Lower leg skin (tissue), 4 donors: ENCODE measurements at regions not wholly inside any gene's neighbourhood (a gene's known extent, or its start where the extent isn't known, plus 50 kb on each side); places are given as distances from the start of the nearest gene placed in this dataset.

Experiments
- DNase-seq, 2 donors: peaks; one replicate each; pipeline ENCODE4 v3.0.0-alpha.2; 2019; ENCODE audit warnings: low spot score in 2 of 2
- H3K4me3 ChIP-seq: fragments of 200-600 bp; sonication (generic); 2 replicates; pipeline ENCODE4 v1.5.1; 2017; ENCODE audit warnings: mild to moderate bottlenecking, low read depth; ENCODE audit not compliant: poor library complexity, severe bottlenecking
- CTCF ChIP-seq, 3 donors: fragments of 450-650 bp; IDR thresholded peaks; one replicate each; pipeline ENCODE4 v1.5.1; 2016; ENCODE audit warnings: antibody characterized with exemption in 3 of 3, mild to moderate bottlenecking in 3 of 3, moderate library complexity in 2 of 3
- POLR2A ChIP-seq, 2 donors: fragments of 450-650 bp; IDR thresholded peaks; one replicate each; pipeline ENCODE4 v1.6.1; 2016 to 2017; ENCODE audit warnings: antibody characterized with exemption in 2 of 2, mild to moderate bottlenecking in 1 of 2, moderate library complexity in 1 of 2
- WGBS, 2 donors: methylation state at CpG; one replicate each; pipeline ENCODE4 v1.1.5; 2018; 5-methylcytosine and 5-hydroxymethylcytosine counted together
- intact Hi-C: fragments of 100-400 bp; cut with DNase I; formaldehyde crosslinking; loops from one replicate; pipeline ENCODE4 v1.15.0; 2023; ENCODE audit warnings: low total_unique reads

DNA sequence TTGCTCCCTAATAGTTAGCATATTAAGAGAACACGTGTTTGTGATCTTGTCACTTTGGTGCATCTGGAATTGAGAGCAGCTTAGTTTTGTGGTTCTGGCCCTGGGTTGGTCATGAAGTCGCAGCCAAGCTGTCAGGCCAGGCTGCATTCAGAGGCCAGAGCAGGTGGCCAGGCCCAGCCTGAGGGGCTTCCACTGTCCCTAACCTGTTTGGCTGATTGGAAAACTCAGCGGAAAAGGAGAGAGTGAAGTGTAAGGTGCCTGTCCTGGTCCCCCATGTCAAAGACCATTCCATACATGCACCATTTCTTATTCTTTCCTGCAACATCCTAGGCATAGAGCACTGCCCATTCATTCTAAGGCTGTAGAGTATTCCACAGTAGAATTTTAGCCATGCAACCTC is 111.5 kb upstream of the IGLL5 start:
- 57 to 64% methylated on average over 3 of the region's 3 CpGs for WGBS, 2 donors

DNA sequence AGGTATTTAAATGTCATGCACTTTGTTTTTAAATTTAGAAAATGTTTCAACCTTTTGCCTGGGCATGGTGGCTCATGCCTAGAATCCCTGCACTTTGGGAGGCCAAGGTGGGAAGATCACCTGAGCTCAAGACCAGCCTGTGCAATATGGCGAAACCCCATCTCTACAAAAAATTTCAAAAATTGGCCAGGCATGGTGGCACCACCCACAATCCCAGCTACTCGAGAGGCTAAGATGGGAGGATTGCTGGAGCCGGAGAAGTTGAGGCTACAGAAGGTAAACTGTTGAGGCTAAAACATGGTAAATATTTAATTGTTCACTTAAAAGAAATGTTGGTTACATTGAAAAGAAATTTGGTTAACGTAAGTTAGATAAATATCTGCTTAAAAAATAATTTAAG is 108.4 kb upstream of the IGLL5 start:
- H3K4me3 ChIP-seq: no peak overlapping the region
- DNase-seq: peak in 1 of 2 donors; percentile 49
- no peak for TF ChIP-seq CTCF (IDR thresholded peaks at IDR 0.05)
- no peak for TF ChIP-seq POLR2A (IDR thresholded peaks at IDR 0.05)
- intact Hi-C loops: no loop called here
- WGBS, 2 donors: 93 to 94% methylated on average over 4 of the region's 4 CpGs

More for the DNA sequence above, 111.5 kb upstream of the IGLL5 start:
- no peak for DNase-seq
- intact Hi-C loops: no loop called here
- no peak for TF ChIP-seq POLR2A (IDR thresholded peaks at IDR 0.05)
- no peak for TF ChIP-seq CTCF (IDR thresholded peaks at IDR 0.05)
- no peak overlapping the region for H3K4me3 ChIP-seq

DNA sequence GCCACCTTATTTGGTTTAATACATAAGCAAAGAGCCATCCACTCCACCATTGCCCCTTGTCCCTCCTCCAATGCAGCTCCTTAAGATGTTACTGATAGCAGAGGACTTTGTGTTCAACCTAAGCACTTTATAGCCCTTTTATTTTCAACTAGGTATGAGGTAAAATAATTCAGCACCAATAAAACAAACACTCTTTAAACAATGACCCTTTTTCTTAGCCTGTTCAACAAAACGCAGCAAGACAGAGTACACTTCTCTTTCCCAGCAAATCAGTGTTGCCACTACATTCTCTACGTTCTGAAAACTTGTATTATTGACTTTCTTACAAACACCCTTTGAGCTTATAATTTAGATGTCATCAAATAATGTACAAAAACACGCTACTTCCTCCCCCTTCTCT is 104.0 kb upstream of the IGLL5 start:
- intact Hi-C loops: no loop called here
- WGBS, 2 donors: 42 to 48% methylated on average over 3 of the region's 3 CpGs
- no peak overlapping the region for H3K4me3 ChIP-seq
- DNase-seq: no peak
- TF ChIP-seq POLR2A (IDR thresholded peaks at IDR 0.05): no peak
- no peak for TF ChIP-seq CTCF (IDR thresholded peaks at IDR 0.05)

DNA sequence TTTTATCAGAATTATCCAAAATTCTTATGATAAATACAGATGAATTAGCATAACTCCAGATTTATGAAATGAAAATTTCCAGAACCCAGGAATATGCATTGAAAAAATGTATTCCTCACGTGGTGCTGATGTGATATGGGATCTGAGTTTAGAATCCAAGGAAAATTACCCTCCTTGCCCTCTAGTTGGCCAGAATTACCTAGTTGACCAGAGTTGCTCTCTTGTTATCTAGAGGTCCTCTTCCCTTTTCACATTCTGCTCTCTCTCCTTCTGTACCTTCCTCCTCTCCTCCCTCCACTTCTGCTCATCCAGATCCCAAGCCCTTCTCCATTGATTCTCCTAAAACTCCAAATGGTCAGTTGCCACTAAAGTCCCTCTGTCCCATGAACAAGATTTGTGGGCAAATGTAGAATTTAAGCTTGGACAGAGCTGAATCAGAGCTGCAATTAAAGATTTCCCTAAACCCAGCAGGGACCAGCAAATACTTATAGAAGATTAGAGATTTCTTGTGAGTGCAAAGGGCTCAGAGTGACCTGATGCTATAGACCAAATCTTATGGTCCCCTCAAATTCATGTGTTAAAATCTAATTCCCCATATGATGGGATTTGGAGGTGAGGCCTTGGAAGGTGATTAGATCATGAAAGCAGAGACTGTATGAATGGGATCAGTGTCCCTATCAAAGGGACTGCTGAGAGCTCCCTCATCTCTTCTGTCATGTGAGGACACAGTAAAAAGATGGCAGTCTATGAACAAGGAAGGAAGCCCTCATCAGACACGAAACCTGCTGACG is 103.2 kb upstream of the IGLL5 start:
- H3K4me3 ChIP-seq: no peak overlapping the region
- DNase-seq: no peak
- intact Hi-C loops: no loop called here
- 72 to 77% methylated on average over 3 of the region's 3 CpGs for WGBS, 2 donors
- no peak for TF ChIP-seq POLR2A (IDR thresholded peaks at IDR 0.05)
- no peak for TF ChIP-seq CTCF (IDR thresholded peaks at IDR 0.05)

GRCh38 chr22:22785316-22786065 is 102.1 kb upstream of the IGLL5 start:
- peak in 1 of 2 donors; percentile 61 for DNase-seq
- intact Hi-C loops: no loop called here

More at GRCh38 chr22:22785316-22786065, 102.1 kb upstream of the IGLL5 start:
- no peak overlapping the region for H3K4me3 ChIP-seq
- TF ChIP-seq POLR2A (IDR thresholded peaks at IDR 0.05) (no peak), CTCF (IDR thresholded peaks at IDR 0.05) (no peak)
- WGBS, 2 donors: 71 to 84% methylated on average over 12 to 13 of the region's 13 CpGs
